GM23248 (cell line): ENCODE measurements at regions not wholly inside any gene's neighbourhood (a gene's known extent, or its start where the extent isn't known, plus 50 kb on each side); places are given as distances from the start of the nearest gene placed in this dataset.

Source experiments
- EZH2 ChIP-seq: fragments of 200-600 bp; sonication (generic); IDR thresholded peaks from 2 replicates; pipeline ENCODE4 v1.6.1; 2018; ENCODE audit warnings: antibody characterized with exemption, mild to moderate bottlenecking; ENCODE audit not compliant: insufficient read depth, poor library complexity, severe bottlenecking
- EZH2phosphoT487 ChIP-seq: fragments of 200-600 bp; sonication (generic); IDR thresholded peaks from 2 replicates; pipeline ENCODE4 v1.6.1; 2018; ENCODE audit warnings: antibody characterized with exemption, moderate library complexity, mild to moderate bottlenecking, low read depth; ENCODE audit not compliant: insufficient read depth

GRCh38 chr17:52756746-52757145, 598.2 kb upstream of the CA10 start:
- no peak for TF ChIP-seq EZH2
- TF ChIP-seq EZH2phosphoT487, result no peak
